IMR-90 (cell line): ENCODE measurements at regions not wholly inside any gene's neighbourhood (a gene's known extent, or its start where the extent isn't known, plus 50 kb on each side); places are given as distances from the start of the nearest gene placed in this dataset.

Experiments used
- ATAC-seq: fragments of 200-7000 bp; cut with Tn5 transposase; 2 replicates; pipeline ENCODE4 v1.9.1; 2020; ENCODE audit warnings: low read depth, mild to moderate bottlenecking, moderate library complexity
- BruUV-seq: library from RNA; stranded (reverse); fragments of 400-500 nt; replicated peaks from 2 replicates; lab custom pipeline; 2021; lab: Mats Ljungman, UMichigan
- CTCF ChIA-PET: fragments of 300-600 bp; formaldehyde crosslinking; extraction: SDS; loops from one replicate; lab custom pipeline; 2021; ENCODE audit warnings: antibody characterized with exemption; lab: Yijun Ruan, JAX
- POLR2A ChIA-PET: fragments of 300-600 bp; sonication (Branson Sonifier 250); formaldehyde crosslinking; loops from one replicate; lab custom pipeline; 2022; ENCODE audit warnings: antibody characterized with exemption; ENCODE audit not compliant: unreplicated experiment; lab: Charles Lee
- DNase-seq: peaks from one replicate; pipeline ENCODE4 v3.0.0; 2013
- H2AFZ ChIP-seq: replicated peaks from 2 replicates; pipeline ENCODE3; 2013; ENCODE audit warnings: low read length, mild to moderate bottlenecking; ENCODE audit not compliant: poor library complexity
- H2AK5ac ChIP-seq: 2 replicates; pipeline ENCODE4 v1.6.1; 2013; ENCODE audit warnings: low read depth, low read length, inconsistent platforms
- H2AK9ac ChIP-seq: replicated peaks from 2 replicates; pipeline ENCODE3; 2013; ENCODE audit warnings: mild to moderate bottlenecking, low read depth, low read length, moderate library complexity; ENCODE audit not compliant: poor library complexity
- H2BK120ac ChIP-seq: 2 replicates; pipeline ENCODE4 v1.6.1; 2013; ENCODE audit warnings: low read depth, low read length, inconsistent platforms
- H2BK15ac ChIP-seq: 3 replicates; pipeline ENCODE4 v1.6.1; 2013; ENCODE audit warnings: low read depth, low read length, inconsistent platforms
- H2BK20ac ChIP-seq: 2 replicates; pipeline ENCODE4 v1.6.1; 2013; ENCODE audit warnings: low read depth, mild to moderate bottlenecking, inconsistent platforms, low read length, moderate library complexity
- H2BK5ac ChIP-seq: 2 replicates; pipeline ENCODE4 v1.6.1; 2013; ENCODE audit warnings: mild to moderate bottlenecking, low read depth, low read length, inconsistent platforms; ENCODE audit not compliant: poor library complexity, severe bottlenecking
- H3K14ac ChIP-seq: replicated peaks from 2 replicates; pipeline ENCODE4 v1.6.1; 2013; ENCODE audit warnings: low read depth, low read length, inconsistent platforms
- H3K18ac ChIP-seq: 2 replicates; pipeline ENCODE4 v1.6.1; 2013; ENCODE audit warnings: low read depth, low read length, control low read depth
- H3K23ac ChIP-seq: 2 replicates; pipeline ENCODE4 v1.6.1; 2013; ENCODE audit warnings: low read depth, low read length, inconsistent platforms
- H3K27ac ChIP-seq: 2 replicates; pipeline ENCODE4 v1.5.1; 2013; ENCODE audit warnings: mild to moderate bottlenecking, control low read depth, low read length; ENCODE audit not compliant: insufficient read depth
- H3K27me3 ChIP-seq: 2 replicates; pipeline ENCODE4 v1.6.1; 2013; ENCODE audit warnings: low read length; ENCODE audit not compliant: control insufficient read depth, insufficient read depth
- H3K36me3 ChIP-seq: 2 replicates; pipeline ENCODE4 v1.6.1; 2013; ENCODE audit warnings: low read length, mixed read lengths; ENCODE audit not compliant: control insufficient read depth, insufficient read depth
- H3K4ac ChIP-seq: 2 replicates; pipeline ENCODE4 v1.6.1; 2013; ENCODE audit warnings: low read depth, low read length, inconsistent platforms
- H3K4me1 ChIP-seq: 2 replicates; pipeline ENCODE4 v1.6.1; 2013; ENCODE audit warnings: low read length, mixed read lengths; ENCODE audit not compliant: control insufficient read depth, insufficient read depth
- H3K4me2 ChIP-seq: 2 replicates; pipeline ENCODE4 v1.6.1; 2013; ENCODE audit warnings: low read depth, mild to moderate bottlenecking, control low read depth, low read length, moderate library complexity
- H3K4me3 ChIP-seq: 2 replicates; pipeline ENCODE4 v1.5.1; 2013; ENCODE audit warnings: low read depth, mild to moderate bottlenecking, control low read depth, low read length, moderate library complexity; ENCODE audit not compliant: insufficient read depth
- H3K56ac ChIP-seq: 2 replicates; pipeline ENCODE4 v1.6.1; 2013; ENCODE audit warnings: low read length, inconsistent platforms; ENCODE audit not compliant: insufficient read depth; ENCODE audit errors: extremely low read depth
- H3K79me1 ChIP-seq, 2 experiments: 2 replicates each; pipeline ENCODE4 v1.6.1; 2013; ENCODE audit warnings: low read length in 2 of 2, inconsistent platforms in 1 of 2, low read depth in 1 of 2
- H3K9ac ChIP-seq: 2 replicates; pipeline ENCODE4 v1.6.1; 2013; ENCODE audit warnings: low read depth, low read length, control low read depth
- H3K9me1 ChIP-seq: 2 replicates; pipeline ENCODE4 v1.6.1; 2013; ENCODE audit warnings: low read length, inconsistent platforms; ENCODE audit not compliant: insufficient read depth
- H3K9me3 ChIP-seq: 2 replicates; pipeline ENCODE4 v1.6.1; 2013; ENCODE audit warnings: low read length; ENCODE audit not compliant: control insufficient read depth, insufficient read depth
- H4K20me1 ChIP-seq: 2 replicates; pipeline ENCODE4 v1.6.1; 2013; ENCODE audit warnings: low read length, inconsistent platforms; ENCODE audit not compliant: insufficient read depth
- H4K5ac ChIP-seq: 2 replicates; pipeline ENCODE4 v1.6.1; 2013; ENCODE audit warnings: mild to moderate bottlenecking, low read depth, low read length, control low read depth
- H4K8ac ChIP-seq, 2 experiments: 2 replicates each; pipeline ENCODE4 v1.6.1; 2013; ENCODE audit warnings: low read depth in 2 of 2, low read length in 2 of 2, control low read depth in 1 of 2, inconsistent platforms in 1 of 2
- H4K91ac ChIP-seq: 2 replicates; pipeline ENCODE4 v1.6.1; 2013; ENCODE audit warnings: low read depth, low read length, inconsistent platforms; ENCODE audit not compliant: insufficient read depth
- CTCF ChIP-seq: conservative IDR thresholded peaks from 2 replicates; pipeline ENCODE4 v1.5.1; 2012; ENCODE audit warnings: mild to moderate bottlenecking, low read depth, low read length, improper control_type of control experiment
- RCOR1 ChIP-seq: IDR thresholded peaks from 2 replicates; pipeline ENCODE4 v1.6.1; 2012; ENCODE audit warnings: mild to moderate bottlenecking, low read length, improper control_type of control experiment; ENCODE audit not compliant: insufficient replicate concordance
- RFX5 ChIP-seq: IDR thresholded peaks from 2 replicates; pipeline ENCODE4 v1.8.0; 2012; ENCODE audit warnings: low read depth, mild to moderate bottlenecking, low read length, moderate library complexity
- USF2 ChIP-seq: fragments of 150-350 bp; IDR thresholded peaks from 2 replicates; pipeline ENCODE4 v1.6.1; 2017; ENCODE audit warnings: mild to moderate bottlenecking, antibody characterized with exemption, low read length, low read depth
- WGBS, 2 experiments: methylation state at CpG; one replicate each; pipeline versions ENCODE4 v1.1.5 to v1.1.7; 2013; ENCODE audit warnings: missing lambda C conversion rate in 2 of 2; ENCODE audit not compliant: insufficient read length in 1 of 2; ENCODE audit errors: extremely low coverage in 2 of 2; 5-methylcytosine and 5-hydroxymethylcytosine counted together
- dilution Hi-C: fragments of 300-500 bp; cut with HindIII; formaldehyde crosslinking; loops from one replicate; pipeline ENCODE4 v1.14.3; 2018; ENCODE audit warnings: low sequenced_read_pairs; ENCODE audit not compliant: unreplicated experiment
- in situ Hi-C: fragments of 300-500 bp; cut with MboI; formaldehyde crosslinking; loops from 3 replicates; pipeline ENCODE4 v1.14.3; 2019; ENCODE audit warnings: low sequenced_read_pairs, inconsistent platforms, mixed read lengths
- intact Hi-C: fragments of 100-400 bp; cut with micrococcal nuclease; formaldehyde crosslinking; loops from 2 replicates; pipeline ENCODE4 v1.10.0; 2022

GRCh38 chr6:42510795-42511194 lies 53.0 kb upstream of the UBR2 start:
- no peak overlapping the region for H2AFZ ChIP-seq
- DNase-seq (no peak), ATAC-seq (no peak)
- no peak overlapping the region for H2BK120ac ChIP-seq
- dilution Hi-C loops, result no loop called here
- intact Hi-C loops, result no loop called here
- H3K27me3 ChIP-seq, result no peaks in the 10 kb centered on the region
- H3K4ac ChIP-seq, result no peak overlapping the region
- no peak overlapping the region for H3K27ac ChIP-seq
- H3K14ac ChIP-seq, result no peak overlapping the region
- TF ChIP-seq CTCF, result 0 out of 2 replicates have a peak, but pooled peaks have one; percentile 2
- no peak for TF ChIP-seq RFX5
- TF ChIP-seq RCOR1, result no peak
- TF ChIP-seq USF2, result no peak
- no TSS peak for BruUV-seq
- H3K18ac ChIP-seq, result no peak overlapping the region
- in situ Hi-C loops, result no loop called here
- H3K56ac ChIP-seq, result no peak overlapping the region
- no peak overlapping the region for H3K9ac ChIP-seq
- H4K20me1 ChIP-seq, result no peaks in the 10 kb centered on the region
- no peak overlapping the region for H2BK20ac ChIP-seq
- H4K8ac ChIP-seq, result no peak overlapping the region
- H2AK9ac ChIP-seq, result no peak overlapping the region
- no peak overlapping the region for H3K23ac ChIP-seq
- peaks cover 4% of the 10 kb centered on the region for H3K4me1 ChIP-seq
- no peaks in the 10 kb centered on the region for H3K79me1 ChIP-seq
- ChIA-PET POLR2A (no interaction called here), CTCF (interaction anchor here (0.8 kb wide), 1 partner anchor 9 kb away, joined by 3 read pairs; no protein-coding TSS in a partner anchor)
- H3K9me1 ChIP-seq, result no peaks in the 10 kb centered on the region
- H2AK5ac ChIP-seq, result no peak overlapping the region
- WGBS, 2 experiments, result no CpG with 5 or more reads among the region's 2 CpGs
- no peak overlapping the region for H2BK5ac ChIP-seq
- no peak overlapping the region for H3K4me3 ChIP-seq
- no peak overlapping the region for H2BK15ac ChIP-seq
- H4K5ac ChIP-seq, result no peak overlapping the region
- H3K4me2 ChIP-seq, result no peak overlapping the region
- H3K36me3 ChIP-seq, result no peaks in the 10 kb centered on the region
- H4K91ac ChIP-seq, result no peak overlapping the region
- H3K9me3 ChIP-seq, result no peaks in the 10 kb centered on the region
